HG03097 (cell line): ENCODE measurements at regions not wholly inside any gene's neighbourhood (a gene's known extent, or its start where the extent isn't known, plus 50 kb on each side); places are given as distances from the start of the nearest gene placed in this dataset.

Source experiments
- ATAC-seq: cut with Tn5 transposase; IDR thresholded peaks from one replicate; pipeline ENCODE4 v1.9.1; 2021; ENCODE audit not compliant: unreplicated experiment, low FRiP score

DNA sequence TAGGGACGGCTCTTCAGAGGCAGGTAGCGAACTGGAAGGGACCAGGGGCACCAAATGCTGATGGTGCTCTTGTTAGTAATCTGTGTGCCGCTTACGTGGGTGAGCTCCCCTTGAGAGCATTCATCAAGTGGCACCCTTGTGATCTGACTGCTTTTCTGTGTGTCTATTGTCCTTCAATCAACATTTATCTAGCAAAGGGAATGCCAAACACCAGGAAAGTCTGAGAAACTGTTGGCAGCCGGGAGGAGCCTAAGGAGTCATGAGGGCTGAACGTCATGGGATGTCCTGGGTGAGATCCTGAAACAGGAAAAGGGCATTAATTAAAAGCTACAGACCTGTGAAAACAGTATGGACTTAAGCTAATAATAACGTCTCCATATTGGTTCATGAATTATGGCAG is 733.1 kb downstream of the TYW1 start:
- ATAC-seq = no peak

DNA sequence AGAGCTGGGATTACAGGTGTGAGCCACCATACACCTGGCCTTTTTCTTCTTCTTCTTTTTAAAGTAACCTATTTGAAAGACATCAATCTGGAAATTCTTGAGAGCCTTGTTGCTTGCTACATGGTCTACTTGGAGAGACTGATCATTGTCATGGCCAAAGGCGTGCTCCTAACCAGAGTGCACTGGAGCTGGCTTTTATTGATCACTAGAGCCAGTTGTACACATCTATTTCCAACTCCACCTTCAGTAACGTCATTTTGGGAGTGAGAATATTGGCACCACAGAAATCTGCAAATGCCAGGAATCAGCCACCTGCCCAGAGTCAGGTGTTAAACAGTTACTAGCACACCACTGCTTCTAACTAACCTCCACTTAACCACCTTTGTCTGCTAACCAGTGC is 735.1 kb downstream of the TYW1 start:
- ATAC-seq = no peak

DNA sequence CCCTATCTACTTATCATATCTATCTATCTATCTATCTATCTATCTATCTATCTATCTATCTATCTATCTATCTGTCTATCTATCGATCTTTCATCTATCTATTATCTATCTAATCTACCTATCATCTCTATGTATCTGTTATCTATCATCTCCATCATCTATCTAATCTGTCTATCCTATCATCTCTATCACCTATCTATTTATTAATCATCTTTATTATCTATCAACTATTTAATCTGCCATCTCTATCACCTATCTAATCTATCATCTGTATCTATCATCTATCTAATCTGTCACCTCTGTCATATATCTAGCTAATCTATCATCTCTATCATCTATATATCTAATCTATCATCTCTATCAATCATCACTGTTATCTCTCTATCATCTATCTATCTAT is 736.3 kb downstream of the TYW1 start:
- no peak for ATAC-seq

DNA sequence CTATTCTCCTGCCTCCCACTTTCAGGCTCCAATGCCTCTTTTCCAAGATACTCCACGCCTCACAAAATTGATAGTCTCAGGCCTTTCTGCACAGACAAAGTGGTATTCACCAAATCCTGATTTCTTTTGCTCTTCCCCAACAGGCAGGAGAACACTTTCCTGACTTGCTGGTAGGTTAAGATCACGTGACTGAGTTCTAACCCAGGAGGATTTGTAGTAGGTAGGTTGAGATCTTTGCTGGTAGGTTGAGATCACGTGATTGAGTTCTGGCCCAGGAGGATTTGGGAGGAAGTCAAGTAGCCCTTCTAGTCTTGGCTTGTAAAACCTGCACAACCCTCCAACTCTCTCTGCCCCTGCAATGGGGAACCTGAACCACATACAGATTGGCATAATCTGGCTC is 741.5 kb downstream of the TYW1 start:
- ATAC-seq = no peak

DNA sequence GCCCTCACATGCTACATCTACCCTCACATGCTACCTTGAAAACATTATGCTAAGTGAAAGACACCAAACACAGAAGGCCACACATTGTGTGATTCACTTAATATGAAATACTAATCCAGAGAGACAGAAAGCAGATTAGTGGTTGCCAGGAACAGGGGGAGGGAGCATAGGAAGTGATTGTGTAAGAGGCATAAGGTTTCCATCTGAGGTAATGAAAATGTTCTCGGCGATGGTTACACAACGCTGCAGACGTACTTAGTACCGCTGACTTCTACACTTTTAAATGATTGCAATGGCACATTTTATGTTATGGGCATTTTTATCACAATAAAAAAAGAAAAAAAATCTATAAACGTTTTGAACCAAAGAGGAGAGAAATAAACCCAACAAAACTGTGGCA is 742.3 kb downstream of the TYW1 start:
- ATAC-seq = no peak

DNA sequence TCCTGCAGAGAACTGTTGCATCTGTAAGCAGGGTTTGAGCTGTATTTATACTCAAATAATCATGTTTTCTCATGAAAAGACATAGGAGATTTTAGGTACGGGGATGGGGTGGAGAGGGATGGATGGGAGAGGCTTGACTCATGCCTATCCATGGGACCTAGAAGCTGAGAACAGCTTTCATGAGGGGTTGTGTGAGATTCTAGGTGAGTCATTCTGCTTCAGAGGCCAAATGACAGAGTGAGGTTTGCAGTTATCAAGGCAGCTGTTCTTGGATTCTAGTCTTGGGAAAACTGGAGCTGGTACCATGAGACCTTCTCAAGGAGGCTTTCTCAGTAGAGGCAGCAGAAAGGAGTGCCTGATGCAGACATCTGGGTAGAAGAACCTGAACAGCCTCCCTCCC is 746.9 kb downstream of the TYW1 start:
- no peak for ATAC-seq

DNA sequence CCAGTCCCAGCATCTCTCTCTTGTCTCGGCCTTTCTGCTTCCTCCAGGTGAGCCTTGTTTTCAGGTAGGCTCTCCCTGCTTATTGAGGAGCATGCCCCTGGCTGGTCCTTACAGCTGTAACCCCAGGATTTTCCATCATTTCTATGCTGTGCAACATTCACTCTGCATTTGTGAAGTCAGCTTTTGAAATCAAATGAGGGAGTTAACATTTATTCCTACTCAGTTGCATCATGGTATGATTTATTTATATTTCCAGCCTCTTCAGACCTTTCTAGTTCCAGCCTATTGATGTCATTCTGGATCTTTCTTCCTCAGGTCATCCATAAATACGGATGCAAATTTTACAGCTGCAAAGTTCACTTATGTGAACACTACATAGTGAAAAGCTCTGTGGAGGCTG is 755.6 kb downstream of the TYW1 start:
- no peak for ATAC-seq

DNA sequence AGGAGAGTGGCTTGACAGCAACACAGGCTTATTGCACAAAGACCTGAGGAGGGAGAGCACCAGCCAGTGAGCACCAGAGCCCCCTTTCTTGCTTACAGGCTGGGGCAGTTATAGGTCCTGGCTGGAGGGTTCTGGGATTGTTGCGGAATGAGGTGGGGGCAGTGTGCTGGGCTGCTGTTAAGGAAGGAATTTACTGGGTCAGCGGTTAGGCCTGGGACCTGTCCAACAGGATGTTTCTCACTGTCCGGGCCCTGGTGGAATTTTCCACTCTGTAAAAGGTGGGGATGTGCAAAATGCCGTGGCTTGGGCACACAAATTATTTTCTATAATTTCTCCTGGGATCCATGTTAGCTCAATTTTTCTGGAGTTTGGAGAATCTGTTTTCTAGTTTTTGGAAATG is 757.3 kb downstream of the TYW1 start:
- ATAC-seq = no peak

DNA sequence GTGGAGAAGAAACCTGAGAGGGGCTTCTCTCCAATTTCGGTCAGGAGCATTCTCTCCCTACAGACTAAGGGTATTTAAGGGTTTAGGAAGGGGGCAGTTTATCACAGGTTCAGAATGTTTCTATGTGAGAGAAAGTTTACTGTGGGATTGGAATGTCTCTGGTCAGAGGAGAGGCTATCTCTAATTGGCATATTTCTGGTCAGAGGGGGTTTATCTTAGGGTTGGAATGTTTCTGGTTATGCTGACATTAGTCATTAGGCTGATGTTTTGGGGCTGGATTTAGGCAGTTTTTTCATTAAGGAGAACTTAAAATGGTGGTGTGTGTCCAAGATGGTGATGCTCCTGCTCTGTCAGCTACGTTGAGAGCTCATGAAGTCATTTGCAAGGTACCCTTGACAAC is 758.0 kb downstream of the TYW1 start:
- no peak for ATAC-seq

DNA sequence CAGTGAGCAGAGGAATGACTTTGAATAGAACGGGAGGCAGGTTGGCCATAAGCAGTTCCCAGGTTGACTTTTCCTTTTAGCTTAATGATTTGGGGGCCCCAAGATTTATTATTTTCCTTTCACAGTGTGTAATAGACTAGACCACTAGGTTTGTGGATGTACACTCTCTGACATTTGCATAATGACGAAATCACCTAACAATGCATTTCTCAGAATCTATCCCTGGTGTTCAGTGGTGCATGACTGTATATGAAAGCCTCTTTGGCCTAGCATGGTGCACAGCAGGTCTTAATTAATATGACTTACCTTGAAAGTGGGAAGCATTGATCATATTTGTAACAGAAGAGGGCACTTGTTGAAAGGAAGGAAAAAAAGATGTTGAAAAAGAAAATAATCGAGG is 761.9 kb downstream of the TYW1 start:
- no peak for ATAC-seq

DNA sequence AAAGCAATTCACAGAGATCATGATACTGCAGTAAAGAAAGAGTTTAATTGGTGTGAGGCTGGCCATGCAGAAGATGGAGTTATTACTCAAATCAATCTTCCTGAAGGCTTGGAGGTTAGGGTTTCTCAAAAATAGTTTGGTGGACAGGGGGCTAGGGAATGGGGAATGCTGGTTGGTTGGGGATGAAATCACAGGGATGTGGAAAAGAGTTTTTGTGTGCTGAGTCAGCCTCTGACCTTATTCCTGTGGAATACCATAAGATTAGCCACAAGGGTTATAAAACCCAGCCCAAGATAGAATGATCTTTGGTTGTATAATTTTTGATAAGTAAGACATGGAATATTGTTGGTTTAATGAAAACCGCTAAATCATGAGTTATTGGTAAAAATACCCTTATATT is 764.3 kb downstream of the TYW1 start:
- ATAC-seq = no peak

DNA sequence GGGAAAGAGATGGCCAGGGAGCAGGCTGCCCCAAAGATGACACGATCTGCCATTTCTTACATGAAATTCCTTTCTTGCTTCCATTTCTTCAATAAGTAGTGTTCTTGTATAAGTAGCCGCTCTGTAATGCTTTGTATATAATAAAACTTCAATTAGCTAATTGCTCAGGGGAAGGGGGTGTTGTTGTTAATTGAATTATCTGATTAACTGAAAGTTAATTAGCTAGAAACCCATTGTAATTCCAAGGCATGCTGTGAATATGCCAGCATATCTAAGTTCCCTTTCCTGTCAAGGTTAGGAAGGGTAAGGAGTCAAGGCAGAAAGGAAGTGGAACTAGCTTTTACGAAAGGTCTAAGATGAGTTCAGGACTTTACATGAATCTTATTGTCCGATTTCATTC is 765.9 kb downstream of the TYW1 start:
- ATAC-seq = no peak

DNA sequence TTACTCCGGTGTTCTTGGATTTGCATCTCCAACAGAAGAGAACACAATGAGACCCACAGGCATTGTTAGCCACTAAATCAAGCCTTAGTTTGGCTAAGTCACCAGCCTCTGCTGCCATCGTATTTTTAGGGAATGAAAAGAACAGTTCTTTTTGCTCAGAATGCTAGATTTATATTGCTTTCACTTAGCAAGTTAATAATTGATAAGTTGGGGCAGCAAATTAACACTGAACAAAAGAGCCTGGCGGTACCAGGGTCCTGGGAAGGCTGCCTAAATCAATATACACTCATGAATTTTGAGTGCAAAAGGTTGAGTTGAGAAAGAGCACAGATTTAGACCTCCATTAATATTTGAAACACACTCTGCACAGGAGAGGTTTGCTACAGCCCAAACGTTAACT is 767.7 kb downstream of the TYW1 start:
- ATAC-seq = no peak

DNA sequence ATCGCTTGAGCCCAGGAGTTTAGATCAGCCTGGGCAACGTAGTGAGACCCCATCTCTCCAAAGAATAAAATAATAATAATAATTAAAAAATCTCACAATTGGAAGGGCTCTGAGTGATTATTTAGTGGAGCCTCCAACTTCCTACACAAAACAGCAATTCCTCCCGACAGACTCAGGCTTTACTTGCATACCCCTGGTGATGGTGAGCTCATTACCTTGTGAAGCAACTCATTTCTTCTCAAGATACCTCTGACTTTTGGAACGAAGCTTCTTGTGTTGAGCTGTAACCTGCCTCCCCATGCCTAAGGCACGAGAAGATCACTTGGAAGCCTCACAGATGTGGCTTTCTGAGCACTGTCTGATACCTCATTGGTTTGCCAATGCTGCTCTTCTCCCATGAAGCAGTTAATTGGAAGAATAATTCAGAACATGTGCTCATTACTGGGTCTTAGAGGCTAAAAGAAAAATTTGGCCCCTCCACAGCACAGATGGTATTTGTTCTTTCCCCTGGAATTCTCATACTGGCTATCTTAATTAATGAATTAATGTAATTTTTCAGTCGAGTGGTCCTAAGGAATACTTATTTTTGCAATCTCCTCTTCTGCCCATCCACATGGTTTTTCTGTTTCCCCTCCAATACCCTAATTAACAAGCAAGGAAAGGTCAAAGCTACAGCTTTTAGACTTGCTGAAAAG is 769.0 kb downstream of the TYW1 start:
- no peak for ATAC-seq

DNA sequence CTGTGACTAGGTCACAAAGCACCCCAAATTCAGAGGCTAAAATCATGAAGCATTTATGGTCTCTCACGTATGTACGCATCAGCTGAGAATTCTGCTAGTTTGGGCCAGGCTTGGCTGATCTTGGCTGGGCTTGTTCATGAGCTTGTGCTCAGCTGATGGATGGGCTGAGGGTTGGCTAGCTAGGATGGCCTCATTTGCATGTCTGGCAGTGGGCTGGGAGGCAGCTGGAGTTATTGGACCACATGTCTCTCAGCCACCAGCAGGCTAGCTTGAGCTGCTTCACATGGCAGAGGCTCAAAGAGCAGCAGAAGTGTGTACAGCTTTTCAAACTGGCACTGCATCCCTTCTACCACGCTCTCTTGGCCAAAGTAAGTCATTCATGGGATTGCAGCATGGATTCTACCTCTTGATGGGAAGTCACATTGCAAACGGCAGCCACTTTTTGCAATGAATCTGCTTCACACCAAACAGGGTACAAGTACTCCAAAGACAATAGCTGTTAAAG is 770.3 kb downstream of the TYW1 start:
- ATAC-seq = no peak

DNA sequence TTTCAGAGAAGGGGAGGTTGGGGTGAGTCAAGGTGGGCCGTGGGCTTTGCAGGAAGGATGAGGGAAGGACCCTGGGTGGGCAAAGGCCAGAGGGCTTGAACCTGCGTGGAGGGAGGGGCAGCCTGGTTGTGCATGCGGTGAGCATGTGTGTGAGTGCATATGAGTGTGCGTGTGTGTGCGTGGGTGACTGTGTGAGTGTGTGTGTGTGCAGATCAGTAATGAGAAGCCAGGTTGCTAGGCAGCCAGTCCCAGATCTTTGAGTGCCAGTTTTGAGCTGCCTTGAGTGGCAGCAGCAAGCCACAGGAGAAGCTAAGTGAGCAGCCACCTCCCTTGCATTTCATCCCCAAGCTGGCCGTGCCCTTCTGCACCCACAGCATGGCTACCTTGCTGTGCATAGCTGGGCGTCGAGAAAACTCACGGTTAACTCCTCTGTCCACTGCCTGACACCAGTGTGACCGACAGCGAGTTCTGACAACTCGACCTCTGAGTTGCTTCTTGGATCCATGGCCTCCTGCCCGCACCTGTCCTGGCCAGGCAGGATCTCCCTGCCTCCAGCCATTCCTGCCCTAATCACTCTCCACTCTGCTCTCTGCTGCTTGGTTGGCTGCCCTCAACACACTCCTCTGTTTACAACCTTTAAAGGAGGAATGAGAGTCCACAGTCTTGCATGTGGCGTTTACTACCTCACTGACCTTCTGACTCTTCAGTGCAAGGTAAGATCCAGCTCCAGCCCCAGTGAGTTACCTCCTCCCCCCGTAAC is 775.4 kb downstream of the TYW1 start:
- ATAC-seq = no peak

DNA sequence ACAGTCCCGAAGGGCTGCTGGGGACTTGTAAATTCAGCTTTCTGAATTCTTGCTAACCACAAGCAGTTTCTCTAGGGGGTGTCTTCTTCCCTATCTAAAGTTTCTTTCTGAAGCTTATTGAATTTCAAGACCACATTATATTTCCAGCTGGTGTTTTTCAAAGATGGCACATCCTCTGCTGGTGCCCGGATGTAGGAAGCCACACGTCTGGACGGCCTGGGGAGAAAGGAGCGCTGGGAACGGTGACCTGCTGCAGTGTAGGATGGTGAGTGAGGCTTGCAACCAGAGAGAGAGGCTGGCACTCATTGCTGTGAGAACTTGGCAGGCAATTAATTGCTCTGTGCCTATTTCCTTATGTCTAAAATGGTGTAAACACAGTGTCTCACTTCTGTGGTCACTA is 776.4 kb downstream of the TYW1 start:
- ATAC-seq = no peak

DNA sequence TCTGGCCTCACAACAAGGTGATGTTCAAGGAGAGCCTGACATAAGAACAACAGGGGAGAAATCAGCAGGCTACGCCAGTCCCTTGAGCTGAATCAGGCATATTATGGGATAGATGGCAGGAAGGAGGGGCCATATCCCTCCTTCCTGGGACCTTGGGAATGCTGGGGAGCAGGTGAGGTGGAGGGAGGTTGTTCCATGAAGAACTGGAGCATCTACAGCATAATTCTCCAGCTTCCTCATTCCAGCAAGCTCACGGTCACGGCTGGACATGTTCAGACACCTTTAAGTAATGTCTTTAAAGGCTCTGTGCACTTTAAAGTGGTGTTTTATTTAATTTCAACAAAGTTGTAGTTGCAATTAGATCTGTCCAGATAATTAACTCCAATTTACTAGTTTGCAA is 780.5 kb downstream of the TYW1 start:
- ATAC-seq = no peak

DNA sequence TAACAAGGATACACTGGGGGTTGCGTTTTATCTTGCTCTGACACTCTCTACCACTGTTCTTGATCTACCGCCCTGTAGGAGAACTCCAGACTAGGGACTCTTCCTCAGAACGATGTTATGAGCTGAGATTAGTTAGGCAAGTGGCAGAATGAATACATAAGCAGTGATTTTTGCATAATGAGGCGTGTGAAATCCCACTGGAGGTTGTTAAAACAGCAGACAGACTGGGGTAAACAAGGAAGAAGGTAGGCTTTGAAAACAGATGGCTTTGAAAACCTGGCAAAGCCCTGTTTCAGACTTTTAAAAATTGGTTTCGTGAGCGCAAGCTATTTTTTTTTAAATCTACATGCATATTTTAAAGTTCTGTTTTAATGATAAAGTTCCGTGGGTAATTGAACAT is 785.2 kb downstream of the TYW1 start:
- ATAC-seq = no peak

DNA sequence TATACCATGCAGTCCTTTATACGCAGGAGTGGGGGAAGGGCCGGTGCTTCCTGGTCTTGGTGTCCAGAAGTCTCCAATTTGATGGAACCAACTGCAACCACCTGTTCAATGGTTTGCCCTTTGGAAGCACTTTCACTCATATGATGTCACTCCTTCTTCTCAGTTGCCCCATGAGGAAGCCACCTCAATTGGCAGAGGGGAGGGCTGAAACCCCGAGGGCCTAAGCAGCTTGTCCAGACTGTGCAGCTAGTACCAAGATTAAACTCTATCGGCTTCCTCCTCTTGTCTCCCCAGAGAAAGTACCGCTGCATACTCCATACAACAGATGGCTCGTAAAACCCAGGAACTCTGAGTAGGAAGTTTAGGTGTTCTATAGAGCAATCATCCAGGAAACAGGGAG is 789.4 kb downstream of the TYW1 start:
- ATAC-seq = no peak

DNA sequence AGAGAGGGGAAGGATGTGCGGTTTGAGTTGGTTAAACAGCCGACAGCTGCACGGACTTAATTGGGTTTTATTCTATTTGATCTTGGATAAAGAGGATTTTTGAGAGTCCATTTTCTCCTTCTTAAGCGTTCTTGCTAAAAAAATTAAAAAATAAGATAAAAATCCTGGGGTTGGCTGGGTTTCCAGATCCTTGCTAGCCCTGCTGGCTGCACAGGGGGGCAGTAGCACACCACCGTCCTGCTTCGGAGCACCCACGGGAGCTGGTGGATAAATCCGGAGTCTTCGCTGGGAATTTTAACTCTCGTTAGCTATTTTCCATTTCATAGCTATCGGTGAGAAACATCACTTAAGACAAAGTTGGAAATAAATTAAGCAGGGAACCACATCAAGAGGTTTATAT is 792.0 kb downstream of the TYW1 start:
- ATAC-seq = no peak

DNA sequence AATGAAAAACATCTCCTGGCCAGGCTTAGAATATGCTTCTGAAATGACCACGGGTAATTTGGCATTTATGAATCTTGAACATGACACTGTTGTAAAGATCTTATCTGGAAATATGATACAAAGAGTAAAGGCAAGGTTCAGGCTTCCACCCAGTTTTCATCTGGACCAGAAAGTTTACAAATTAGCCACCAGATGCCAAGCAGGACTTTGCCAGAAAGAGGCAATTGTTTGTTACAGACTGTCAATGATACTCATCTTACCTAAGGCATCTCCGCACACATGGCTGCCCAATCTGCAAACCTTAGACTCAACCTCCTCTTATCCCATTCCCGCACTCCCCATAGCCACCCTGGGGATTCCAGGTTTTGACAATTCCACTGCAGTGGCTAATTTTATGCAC is 795.3 kb downstream of the TYW1 start:
- ATAC-seq = no peak
